HUES6 (cell line): ENCODE measurements at regions not wholly inside any gene's neighbourhood (a gene's known extent, or its start where the extent isn't known, plus 50 kb on each side); places are given as distances from the start of the nearest gene placed in this dataset.

ENCODE experiments used
- H3K27ac ChIP-seq: 2 replicates; pipeline ENCODE4 v1.7.0; 2013; ENCODE audit warnings: low read depth, mild to moderate bottlenecking, low read length, inconsistent platforms
- H3K27me3 ChIP-seq: 2 replicates; pipeline ENCODE4 v1.6.1; 2013; ENCODE audit warnings: low read length; ENCODE audit not compliant: control insufficient read depth, insufficient read depth
- H3K36me3 ChIP-seq: 2 replicates; pipeline ENCODE4 v1.6.1; 2013; ENCODE audit warnings: low read length; ENCODE audit not compliant: control insufficient read depth, insufficient read depth
- H3K4me1 ChIP-seq: 2 replicates; pipeline ENCODE4 v1.6.1; 2013; ENCODE audit warnings: low read length; ENCODE audit not compliant: control insufficient read depth, insufficient read depth
- H3K4me3 ChIP-seq: 2 replicates; pipeline ENCODE4 v1.5.1; 2013; ENCODE audit warnings: low read depth, low read length
- H3K9ac ChIP-seq: one replicate; pipeline ENCODE4 v1.6.1; 2013; ENCODE audit warnings: mild to moderate bottlenecking, low read length
- H3K9me3 ChIP-seq: 2 replicates; pipeline ENCODE4 v1.6.1; 2013; ENCODE audit warnings: low read depth, low read length; ENCODE audit not compliant: control insufficient read depth, insufficient read depth

DNA sequence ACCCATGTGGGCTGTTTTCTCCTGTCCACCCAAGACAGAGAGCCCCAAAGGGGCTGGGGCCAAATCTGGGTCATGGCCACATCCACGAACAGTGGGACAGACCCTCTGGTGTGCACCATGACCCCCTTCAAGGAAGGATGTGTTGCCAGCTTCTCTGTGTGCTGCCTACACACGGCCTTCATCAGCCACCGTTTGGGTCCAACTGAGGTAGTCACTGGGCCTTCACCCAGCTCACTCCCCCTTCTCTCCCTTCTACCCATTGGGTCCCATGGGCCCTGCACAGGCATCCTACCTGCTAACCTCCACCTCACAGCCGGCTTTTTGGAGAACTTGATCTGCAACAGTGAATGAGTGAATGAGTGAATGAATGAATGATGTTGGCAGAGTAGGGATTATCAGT lies 1484.9 kb downstream of the BRD1 start:
- Histone ChIP-seq H3K36me3 (no peaks in the 10 kb centered on the region), H3K9me3 (no peaks in the 10 kb centered on the region), H3K4me1 (peaks cover 38% of the 10 kb centered on the region), H3K9ac (no peak overlapping the region), H3K27me3 (peaks cover 36% of the 10 kb centered on the region), H3K4me3 (no peak overlapping the region), H3K27ac (no peak overlapping the region)

DNA sequence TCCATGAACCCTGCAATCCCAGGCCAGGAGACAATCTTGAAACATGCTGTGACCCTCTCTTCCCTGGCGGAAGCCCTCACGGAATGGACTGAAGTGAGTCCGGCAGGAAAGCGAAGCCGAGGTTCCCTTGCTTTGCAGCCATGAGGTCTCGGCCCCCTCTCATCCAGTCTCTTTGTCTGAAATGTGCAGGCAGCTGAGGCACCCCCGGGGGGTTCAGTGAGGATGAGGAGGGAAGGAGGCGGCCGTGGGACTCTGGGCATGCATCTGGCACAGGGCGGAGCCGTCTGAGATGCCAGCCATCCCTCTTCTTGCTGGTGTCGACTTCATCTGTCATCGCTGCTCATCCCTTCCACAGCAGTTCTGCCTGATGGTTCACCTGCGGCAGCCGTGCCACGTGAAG lies 1485.7 kb downstream of the BRD1 start:
- H3K9ac ChIP-seq: no peak overlapping the region
- no peaks in the 10 kb centered on the region for H3K36me3 ChIP-seq
- peaks cover 33% of the 10 kb centered on the region for H3K27me3 ChIP-seq
- H3K27ac ChIP-seq: no peak overlapping the region
- peaks cover 38% of the 10 kb centered on the region for H3K4me1 ChIP-seq
- no peak overlapping the region for H3K4me3 ChIP-seq
- no peaks in the 10 kb centered on the region for H3K9me3 ChIP-seq

DNA sequence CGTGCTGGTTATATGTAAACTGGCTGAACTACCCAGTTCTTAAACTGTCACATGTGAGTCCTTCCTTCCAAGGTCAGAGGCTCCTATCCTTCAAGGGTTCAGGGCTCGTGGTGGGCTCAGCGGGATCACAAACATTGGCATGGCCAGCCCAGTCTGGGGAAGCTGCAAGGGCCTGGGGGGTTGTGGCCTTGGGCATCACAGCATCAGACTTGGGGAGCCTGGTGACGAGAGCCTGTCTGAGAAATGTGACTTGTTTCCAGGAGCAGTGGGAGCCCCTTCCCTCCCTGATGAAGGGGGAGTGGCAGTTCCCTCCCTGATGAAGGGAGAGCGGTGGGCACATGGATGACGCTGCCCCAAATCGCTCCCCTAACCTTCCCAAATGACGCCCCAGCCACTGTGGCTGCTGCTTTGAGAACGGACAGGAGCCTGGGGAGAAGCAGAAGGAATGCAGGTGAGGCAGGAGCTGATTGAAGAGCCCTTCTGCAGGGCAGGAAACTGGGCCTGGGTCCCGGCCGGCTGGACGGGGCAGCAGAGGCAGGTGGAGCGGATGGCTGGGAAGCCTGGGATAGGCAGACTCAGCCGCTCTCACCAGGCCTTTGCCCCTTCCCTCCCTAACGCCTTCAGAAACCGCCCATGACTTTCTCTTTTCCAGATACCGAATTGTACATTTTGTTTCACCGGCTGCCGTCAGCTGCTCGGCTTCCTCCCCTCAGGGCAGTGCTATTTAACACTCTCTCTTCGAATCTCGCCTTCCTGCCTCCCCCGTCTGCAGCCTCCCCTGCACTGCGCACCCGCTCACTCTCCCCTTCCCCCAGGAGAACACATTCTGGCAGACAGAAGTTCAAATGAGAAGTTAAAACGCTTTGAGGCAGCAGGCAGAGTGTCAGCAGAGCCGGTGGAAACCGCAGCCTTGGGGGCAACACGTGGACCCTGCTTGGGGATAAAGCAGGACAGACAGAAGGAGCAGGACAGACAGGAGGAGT lies 1486.7 kb downstream of the BRD1 start:
- Histone ChIP-seq H3K27ac (no peak overlapping the region), H3K9ac (no peak overlapping the region), H3K4me1 (peaks cover 38% of the 10 kb centered on the region), H3K9me3 (no peaks in the 10 kb centered on the region), H3K27me3 (peaks cover 33% of the 10 kb centered on the region), H3K4me3 (no peak overlapping the region; the same call in 1 of the 2 replicates), H3K36me3 (no peaks in the 10 kb centered on the region)

DNA sequence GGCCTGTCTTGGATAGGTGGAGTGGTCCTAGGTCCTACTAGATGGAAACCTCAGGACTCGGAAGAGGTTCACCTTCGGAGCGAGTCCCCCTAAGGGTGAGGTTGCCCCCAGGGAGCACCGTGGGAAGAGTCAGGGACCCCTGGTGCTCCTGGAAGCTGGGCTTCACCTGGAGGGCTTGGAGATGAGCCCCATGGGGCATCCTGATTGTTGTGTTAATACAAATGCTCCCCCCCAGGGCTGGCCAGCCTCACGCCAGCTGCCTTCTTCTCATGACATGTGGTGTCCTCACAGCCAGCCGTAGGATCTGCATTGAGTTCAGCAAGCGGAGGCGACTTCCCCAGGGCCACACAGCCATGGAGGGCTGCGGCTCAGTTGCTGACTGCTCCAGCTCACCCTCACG lies 1487.5 kb downstream of the BRD1 start:
- H3K9ac ChIP-seq: no peak overlapping the region
- H3K4me3 ChIP-seq: no peak overlapping the region
- H3K9me3 ChIP-seq: no peaks in the 10 kb centered on the region
- H3K4me1 ChIP-seq: peaks cover 38% of the 10 kb centered on the region
- peaks cover 33% of the 10 kb centered on the region for H3K27me3 ChIP-seq
- no peaks in the 10 kb centered on the region for H3K36me3 ChIP-seq
- no peak overlapping the region for H3K27ac ChIP-seq

DNA sequence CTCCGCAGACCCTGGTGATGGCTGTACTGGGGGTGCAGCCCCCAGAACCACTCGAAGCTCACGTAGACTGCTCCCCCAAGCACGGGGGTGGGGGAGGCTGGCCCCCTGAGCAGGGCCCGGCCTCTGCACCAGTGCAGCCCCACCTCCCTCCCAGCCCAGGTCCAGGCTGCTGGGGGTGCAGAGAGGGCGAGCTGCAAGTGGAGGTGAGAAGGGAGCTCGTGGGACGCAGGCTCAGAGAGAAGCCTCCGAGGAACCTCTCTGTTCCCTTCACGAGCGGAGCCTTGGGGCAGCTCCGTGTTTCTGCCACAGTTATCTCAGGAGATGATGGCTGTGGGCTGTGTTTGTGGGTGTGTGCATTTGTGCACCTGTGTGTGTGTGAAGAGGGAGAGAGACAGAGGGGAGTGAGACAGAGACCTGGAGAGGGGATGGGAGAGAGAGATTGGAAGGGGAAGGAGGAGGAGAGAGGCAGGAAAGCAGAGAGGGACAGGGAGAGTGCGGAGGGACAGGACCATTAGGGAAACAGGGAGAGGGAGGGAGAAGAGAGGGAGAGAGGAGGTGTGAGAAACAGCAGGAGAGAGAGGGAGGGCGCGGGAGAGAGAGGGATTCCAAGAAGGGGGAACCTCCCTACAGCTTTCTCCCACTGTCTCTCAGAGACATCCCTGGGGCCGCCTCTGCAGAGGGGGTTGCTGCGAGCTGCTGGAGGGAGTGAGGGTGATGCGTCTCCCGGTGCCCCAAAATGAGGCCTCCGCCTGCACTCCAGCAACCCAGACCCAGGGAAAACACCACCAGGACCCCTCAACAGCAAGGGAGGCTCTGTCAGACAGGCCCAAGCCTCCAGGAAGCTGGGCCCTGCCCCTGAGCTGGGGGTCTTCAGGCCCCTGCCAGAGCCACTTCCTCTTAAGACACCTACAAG lies 1488.6 kb downstream of the BRD1 start:
- Histone ChIP-seq H3K27me3 (peaks cover 33% of the 10 kb centered on the region), H3K4me3 (no peak overlapping the region), H3K27ac (no peak overlapping the region), H3K9ac (no peak overlapping the region), H3K9me3 (no peaks in the 10 kb centered on the region), H3K36me3 (no peaks in the 10 kb centered on the region), H3K4me1 (peaks cover 38% of the 10 kb centered on the region)

DNA sequence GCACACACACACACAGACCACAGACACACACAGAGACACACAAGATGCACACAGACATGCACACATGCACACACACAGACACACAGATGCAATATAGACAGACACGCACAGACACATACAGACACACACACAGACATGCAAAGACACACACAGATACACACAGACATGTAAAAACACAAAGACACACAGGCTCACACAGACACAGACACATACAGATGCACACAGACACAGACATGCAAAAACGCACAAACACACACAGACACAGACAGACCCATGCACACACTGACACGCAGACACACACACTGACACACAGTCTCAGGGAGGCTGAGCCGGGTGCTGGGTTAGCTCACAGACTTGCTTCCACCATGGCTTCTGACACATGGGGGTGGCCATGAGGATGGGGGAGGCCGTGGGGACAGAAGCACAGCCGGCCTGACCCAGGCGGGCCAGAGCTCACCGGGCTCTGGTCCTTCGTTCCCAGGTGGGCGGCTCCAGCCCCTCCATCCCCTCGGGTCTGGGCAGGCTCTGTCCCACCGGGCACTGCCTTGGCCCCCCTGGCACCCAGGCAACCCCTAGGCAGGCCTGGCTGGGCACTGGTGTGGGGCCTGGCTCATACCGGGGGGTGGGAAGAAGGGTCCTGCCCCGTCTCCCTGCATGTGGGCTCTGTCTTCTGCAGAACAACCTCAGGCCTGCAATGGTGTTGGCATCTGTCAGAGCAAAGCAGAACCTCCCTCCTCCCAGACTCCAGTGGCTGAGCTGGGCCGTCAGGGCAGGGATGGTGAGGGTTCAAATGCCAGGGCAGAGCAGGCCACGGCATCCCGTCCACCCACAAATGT lies 1489.5 kb downstream of the BRD1 start:
- H3K9me3 ChIP-seq: no peaks in the 10 kb centered on the region

DNA sequence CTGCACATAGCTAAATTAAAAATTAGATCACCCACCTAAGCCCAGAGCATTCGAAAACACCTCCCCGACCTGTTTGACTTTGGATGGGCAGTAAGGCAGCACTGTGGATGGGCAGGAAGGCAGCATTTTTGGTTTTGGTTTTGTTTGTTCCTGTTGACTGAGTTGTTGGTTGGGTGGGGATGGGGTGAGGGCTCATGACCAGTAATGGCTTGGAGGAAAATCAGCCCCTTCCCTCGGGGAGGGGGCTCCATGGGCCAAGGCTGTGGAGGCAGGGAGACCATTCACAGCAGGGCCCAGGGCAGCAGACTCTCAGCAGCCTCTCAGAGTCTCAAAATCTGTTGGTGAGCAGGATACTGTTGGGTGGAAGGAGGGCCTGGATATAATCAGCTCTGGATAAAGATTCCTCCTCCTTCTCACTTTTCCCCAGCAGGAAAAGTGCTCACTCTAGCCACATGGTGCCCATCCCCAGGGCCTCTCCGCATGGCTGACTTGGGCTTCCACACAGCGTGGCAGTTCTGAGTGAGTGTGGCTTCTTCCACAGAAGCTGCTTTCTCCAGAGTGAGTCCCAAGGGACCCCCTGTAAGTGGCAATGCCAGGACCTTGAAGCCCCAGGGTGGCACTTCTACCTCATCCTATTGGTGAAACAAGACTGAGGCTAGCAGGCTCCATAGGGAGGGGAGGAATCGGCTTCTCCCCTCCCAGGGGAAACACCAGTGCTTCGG lies 1491.2 kb downstream of the BRD1 start:
- Histone ChIP-seq H3K9ac (no peak overlapping the region), H3K9me3 (no peaks in the 10 kb centered on the region; the same call in 1 of the 2 replicates), H3K4me3 (no peak overlapping the region), H3K27me3 (peaks cover 19% of the 10 kb centered on the region), H3K36me3 (no peaks in the 10 kb centered on the region), H3K27ac (no peak overlapping the region), H3K4me1 (peaks cover 23% of the 10 kb centered on the region)

More for the DNA sequence above, 1489.5 kb downstream of the BRD1 start:
- Histone ChIP-seq H3K4me1 (peaks cover 32% of the 10 kb centered on the region), H3K4me3 (no peak overlapping the region), H3K27ac (no peak overlapping the region), H3K27me3 (peaks cover 33% of the 10 kb centered on the region), H3K36me3 (no peaks in the 10 kb centered on the region), H3K9ac (no peak overlapping the region)

DNA sequence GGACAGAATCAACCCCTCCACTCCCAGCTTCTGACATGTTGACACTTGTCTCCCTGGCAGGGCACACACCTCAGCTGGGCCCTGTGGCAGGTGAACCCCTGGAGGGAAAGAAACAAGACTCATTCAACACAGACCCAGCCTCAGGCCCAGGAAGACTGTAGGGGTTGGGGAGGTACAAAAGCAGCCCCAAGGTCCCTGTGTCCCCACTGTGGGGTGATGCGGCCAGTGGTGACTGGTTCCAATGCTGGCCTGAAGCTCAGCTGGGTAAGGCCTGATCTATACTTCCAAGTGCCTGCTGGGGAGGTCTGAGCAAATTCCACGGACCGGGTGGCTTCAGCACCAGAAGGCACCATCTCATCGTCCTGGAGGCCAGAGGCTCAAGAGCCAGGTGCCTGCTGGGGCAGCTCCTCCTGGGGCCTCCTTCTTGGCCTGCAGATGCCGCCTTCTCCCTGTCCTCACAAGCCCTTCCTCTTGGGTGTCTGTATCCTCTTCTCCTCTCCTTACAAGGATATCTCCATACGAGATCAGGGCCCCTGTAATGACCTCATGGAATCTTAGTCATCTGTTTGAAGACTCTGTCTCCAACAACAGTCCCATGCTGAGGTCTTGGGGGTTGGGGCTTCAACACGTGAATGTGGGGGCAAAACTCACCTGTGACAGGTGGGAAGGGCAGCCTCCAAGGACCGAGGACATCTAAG lies 1492.1 kb downstream of the BRD1 start:
- Histone ChIP-seq H3K9ac (no peak overlapping the region), H3K36me3 (no peaks in the 10 kb centered on the region), H3K27ac (no peak overlapping the region), H3K4me1 (peaks cover 16% of the 10 kb centered on the region; the same call in 1 of the 2 replicates), H3K9me3 (no peaks in the 10 kb centered on the region; the same call in 1 of the 2 replicates), H3K4me3 (no peak overlapping the region), H3K27me3 (peaks cover 10% of the 10 kb centered on the region; the same call in 1 of the 2 replicates)

DNA sequence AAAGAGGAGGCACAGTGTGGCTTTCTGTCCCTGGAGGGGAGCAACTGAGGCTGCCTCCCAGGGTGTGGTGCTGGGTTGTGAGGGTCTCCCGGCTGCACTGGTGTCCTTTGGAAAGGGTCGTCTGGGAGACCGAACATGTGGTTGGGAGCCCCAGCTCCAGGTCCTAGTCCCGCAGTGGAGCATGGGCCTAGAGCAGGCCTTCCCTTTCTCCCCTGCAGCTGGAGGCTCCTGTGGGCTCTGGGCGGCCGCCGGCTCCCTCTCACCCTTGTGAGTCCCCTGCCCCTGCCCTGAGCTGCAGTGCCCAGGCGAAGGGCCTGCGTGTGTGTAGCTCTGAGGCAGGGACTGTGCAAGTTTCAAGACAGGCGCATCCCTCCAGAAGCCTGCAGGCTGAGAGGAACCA lies 1492.7 kb downstream of the BRD1 start:
- no peaks in the 10 kb centered on the region for H3K36me3 ChIP-seq
- H3K9me3 ChIP-seq: peaks cover 4% of the 10 kb centered on the region
- no peak overlapping the region for H3K9ac ChIP-seq
- peaks cover 9% of the 10 kb centered on the region; the same call in 1 of the 2 replicates for H3K4me1 ChIP-seq
- no peak overlapping the region for H3K4me3 ChIP-seq
- H3K27me3 ChIP-seq: peaks cover 4% of the 10 kb centered on the region; the same call in 1 of the 2 replicates
- no peak overlapping the region for H3K27ac ChIP-seq
